ENCODE measurements at regions not wholly inside any gene's neighbourhood (a gene's known extent, or its start where the extent isn't known, plus 50 kb on each side); places are given as distances from the start of the nearest gene placed in this dataset.

GRCh38 chr16:86797700-86798099, 219.4 kb downstream of the FOXL1 start:
- DNase-seq (ENCODE audit: low read depth) = no peak
- TF ChIP-seq, protein P1, sequence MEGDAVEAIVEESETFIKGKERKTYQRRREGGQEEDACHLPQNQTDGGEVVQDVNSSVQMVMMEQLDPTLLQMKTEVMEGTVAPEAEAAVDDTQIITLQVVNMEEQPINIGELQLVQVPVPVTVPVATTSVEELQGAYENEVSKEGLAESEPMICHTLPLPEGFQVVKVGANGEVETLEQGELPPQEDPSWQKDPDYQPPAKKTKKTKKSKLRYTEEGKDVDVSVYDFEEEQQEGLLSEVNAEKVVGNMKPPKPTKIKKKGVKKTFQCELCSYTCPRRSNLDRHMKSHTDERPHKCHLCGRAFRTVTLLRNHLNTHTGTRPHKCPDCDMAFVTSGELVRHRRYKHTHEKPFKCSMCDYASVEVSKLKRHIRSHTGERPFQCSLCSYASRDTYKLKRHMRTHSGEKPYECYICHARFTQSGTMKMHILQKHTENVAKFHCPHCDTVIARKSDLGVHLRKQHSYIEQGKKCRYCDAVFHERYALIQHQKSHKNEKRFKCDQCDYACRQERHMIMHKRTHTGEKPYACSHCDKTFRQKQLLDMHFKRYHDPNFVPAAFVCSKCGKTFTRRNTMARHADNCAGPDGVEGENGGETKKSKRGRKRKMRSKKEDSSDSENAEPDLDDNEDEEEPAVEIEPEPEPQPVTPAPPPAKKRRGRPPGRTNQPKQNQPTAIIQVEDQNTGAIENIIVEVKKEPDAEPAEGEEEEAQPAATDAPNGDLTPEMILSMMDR (IDR thresholded peaks at IDR 0.05; ENCODE audit: insufficient read depth, low read length, severe bottlenecking) = no peak
- no peak overlapping the region for H3K4me3 ChIP-seq (ENCODE audit: low read depth, low read length)
- FAIRE-seq = no peak
- H3K36me3 ChIP-seq (ENCODE audit: control insufficient read depth, insufficient read depth, low read length) = no peaks in the 10 kb centered on the region
- peaks cover 4% of the 10 kb centered on the region for H3K27me3 ChIP-seq (ENCODE audit: control insufficient read depth, insufficient read depth, low read length)

DNA sequence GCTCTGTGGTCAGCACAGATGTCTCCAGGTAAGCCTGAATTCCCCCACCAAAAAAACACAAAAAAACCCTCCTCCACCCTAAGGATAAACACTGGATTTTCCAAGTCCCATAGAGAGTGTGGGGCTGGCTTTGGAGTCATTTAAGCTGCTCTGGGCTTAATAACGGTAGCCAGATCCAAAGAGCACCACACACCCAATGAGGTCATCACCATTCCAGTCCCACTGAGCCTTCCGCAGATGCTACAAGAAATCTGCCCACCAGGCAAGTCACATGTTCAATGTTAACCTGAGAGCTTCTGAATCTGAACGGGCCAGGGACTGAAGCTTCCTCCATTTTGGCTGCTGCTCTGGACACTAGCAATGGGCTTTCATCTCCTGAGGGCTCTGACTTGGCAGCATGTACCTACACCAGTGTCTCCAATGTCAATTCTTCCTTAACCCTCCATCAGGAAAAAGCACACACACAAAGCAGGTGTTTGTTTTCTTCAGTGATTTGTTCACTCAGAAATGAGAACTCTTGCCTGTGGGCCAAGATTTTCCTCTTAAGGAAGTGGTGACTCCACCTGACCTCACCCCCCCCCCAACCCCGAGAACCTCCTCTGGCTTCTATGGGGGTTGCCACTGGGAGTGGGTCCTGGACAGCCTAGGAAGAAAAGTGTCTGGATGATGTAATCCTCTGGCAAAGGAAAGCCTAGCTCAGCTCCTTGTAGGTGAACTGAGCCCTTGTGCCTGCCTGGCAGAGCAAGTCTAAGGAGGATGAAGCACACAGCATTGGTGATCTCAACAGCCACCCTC, 220.1 kb downstream of the FOXL1 start:
- DNase-seq (ENCODE audit: low read depth) = peak; percentile 36
- TF ChIP-seq, protein P1 (IDR thresholded peaks at IDR 0.05; ENCODE audit: insufficient read depth, low read length, severe bottlenecking) = no peak
- H3K27me3 ChIP-seq (ENCODE audit: control insufficient read depth, insufficient read depth, low read length) = peaks cover 2% of the 10 kb centered on the region
- FAIRE-seq = no peak
- H3K4me3 ChIP-seq (ENCODE audit: low read depth, low read length) = no peak overlapping the region
- H3K36me3 ChIP-seq (ENCODE audit: control insufficient read depth, insufficient read depth, low read length) = no peaks in the 10 kb centered on the region

DNA sequence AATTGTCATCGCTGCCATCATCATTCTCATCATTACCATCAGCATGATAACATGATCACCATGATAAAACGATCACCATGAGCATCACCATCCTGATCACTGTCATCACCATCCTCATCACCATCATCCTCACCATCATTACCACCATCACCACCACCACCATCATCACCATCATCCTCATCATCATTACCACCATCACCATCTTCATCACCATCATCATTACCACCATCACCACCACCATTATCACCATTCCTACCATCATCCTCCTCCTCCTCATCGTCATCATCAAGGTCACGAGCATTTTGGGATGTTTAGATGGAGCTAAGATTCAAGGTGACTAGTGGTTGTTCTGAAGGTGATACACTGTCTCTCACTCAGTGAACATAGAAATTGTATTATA, 221.0 kb downstream of the FOXL1 start:
- Histone ChIP-seq H3K4me3 (ENCODE audit: low read depth, low read length) (no peak overlapping the region), H3K27me3 (ENCODE audit: control insufficient read depth, insufficient read depth, low read length) (peaks cover 2% of the 10 kb centered on the region), H3K36me3 (ENCODE audit: control insufficient read depth, insufficient read depth, low read length) (no peaks in the 10 kb centered on the region)
- TF ChIP-seq, protein P1 (IDR thresholded peaks at IDR 0.05; ENCODE audit: insufficient read depth, low read length, severe bottlenecking) = no peak
- no peak for FAIRE-seq
- DNase-seq (ENCODE audit: low read depth) = no peak

DNA sequence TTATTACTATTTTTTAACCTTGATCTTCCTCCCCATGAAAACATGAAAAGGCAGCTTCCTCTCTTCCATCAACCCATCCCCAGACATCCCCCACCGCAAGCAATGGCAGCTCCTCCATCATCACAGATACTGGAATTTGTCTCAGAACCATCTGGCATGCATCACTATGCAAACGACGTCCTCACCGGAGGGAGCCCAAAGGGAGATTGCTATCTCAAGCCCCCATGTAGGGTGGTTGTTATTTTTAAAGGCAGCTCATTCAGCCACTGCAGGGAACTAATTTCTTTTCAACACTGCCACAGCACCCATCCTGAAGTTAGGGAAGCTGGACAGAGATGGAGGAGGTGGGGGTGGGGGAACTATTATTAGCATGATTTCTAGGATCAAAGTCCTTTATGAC, 222.5 kb downstream of the FOXL1 start:
- TF ChIP-seq, protein P1 (IDR thresholded peaks at IDR 0.05; ENCODE audit: insufficient read depth, low read length, severe bottlenecking) = no peak
- Histone ChIP-seq H3K27me3 (ENCODE audit: control insufficient read depth, insufficient read depth, low read length) (peaks cover 2% of the 10 kb centered on the region), H3K36me3 (ENCODE audit: control insufficient read depth, insufficient read depth, low read length) (no peaks in the 10 kb centered on the region), H3K4me3 (ENCODE audit: low read depth, low read length) (no peak overlapping the region)
- FAIRE-seq (no peak), DNase-seq (ENCODE audit: low read depth) (no peak)

- DNase-seq (ENCODE audit: low read depth) (no peak), FAIRE-seq (no peak)
- Histone ChIP-seq H3K27me3 (ENCODE audit: control insufficient read depth, insufficient read depth, low read length) (peaks cover 5% of the 10 kb centered on the region), H3K36me3 (ENCODE audit: control insufficient read depth, insufficient read depth, low read length) (no peaks in the 10 kb centered on the region), H3K4me3 (ENCODE audit: low read depth, low read length) (no peak overlapping the region)
- TF ChIP-seq, protein P1 (IDR thresholded peaks at IDR 0.05; ENCODE audit: insufficient read depth, low read length, severe bottlenecking) = no peak
Observed at GRCh38 chr16:86802013-86802412, 223.7 kb downstream of the FOXL1 start.

DNA sequence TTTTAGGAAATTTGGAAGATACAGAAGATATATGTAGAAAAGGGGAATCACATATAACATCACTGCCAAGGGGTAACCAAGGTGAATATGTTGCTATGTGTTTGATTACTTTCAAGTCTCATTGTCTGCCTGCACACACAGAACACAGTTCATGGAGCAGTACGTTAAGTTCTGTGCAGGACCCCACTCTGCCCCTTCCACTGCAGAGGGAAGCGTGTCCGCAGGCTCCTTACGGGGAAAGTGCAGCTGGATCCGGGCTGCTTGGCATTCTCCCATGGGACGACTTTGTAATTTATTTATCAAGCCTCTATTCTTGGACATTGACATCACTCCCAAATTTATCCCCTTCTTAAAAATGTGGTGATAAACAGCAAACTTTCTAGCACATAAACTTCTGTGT, 226.8 kb downstream of the FOXL1 start:
- Histone ChIP-seq H3K4me3 (ENCODE audit: low read depth, low read length) (no peak overlapping the region), H3K27me3 (ENCODE audit: control insufficient read depth, insufficient read depth, low read length) (peaks cover 12% of the 10 kb centered on the region), H3K36me3 (ENCODE audit: control insufficient read depth, insufficient read depth, low read length) (no peaks in the 10 kb centered on the region)
- TF ChIP-seq, protein P1 (IDR thresholded peaks at IDR 0.05; ENCODE audit: insufficient read depth, low read length, severe bottlenecking) = no peak
- no peak for FAIRE-seq
- no peak for DNase-seq (ENCODE audit: low read depth)

Data from bronchial epithelial cell (primary cell).